GM21737 (cell line): ENCODE measurements at regions not wholly inside any gene's neighbourhood (a gene's known extent, or its start where the extent isn't known, plus 50 kb on each side); places are given as distances from the start of the nearest gene placed in this dataset.
"Not testable (repeated sequence)": the region's sequence is repeated elsewhere in the genome, so short reads cannot be mapped to it uniquely, and the experiment has no call there.

Source experiments
- ATAC-seq: cut with Tn5 transposase; IDR thresholded peaks from one replicate; pipeline ENCODE4 v1.9.1; 2021; ENCODE audit warnings: mild to moderate bottlenecking, moderate library complexity; ENCODE audit not compliant: unreplicated experiment

DNA sequence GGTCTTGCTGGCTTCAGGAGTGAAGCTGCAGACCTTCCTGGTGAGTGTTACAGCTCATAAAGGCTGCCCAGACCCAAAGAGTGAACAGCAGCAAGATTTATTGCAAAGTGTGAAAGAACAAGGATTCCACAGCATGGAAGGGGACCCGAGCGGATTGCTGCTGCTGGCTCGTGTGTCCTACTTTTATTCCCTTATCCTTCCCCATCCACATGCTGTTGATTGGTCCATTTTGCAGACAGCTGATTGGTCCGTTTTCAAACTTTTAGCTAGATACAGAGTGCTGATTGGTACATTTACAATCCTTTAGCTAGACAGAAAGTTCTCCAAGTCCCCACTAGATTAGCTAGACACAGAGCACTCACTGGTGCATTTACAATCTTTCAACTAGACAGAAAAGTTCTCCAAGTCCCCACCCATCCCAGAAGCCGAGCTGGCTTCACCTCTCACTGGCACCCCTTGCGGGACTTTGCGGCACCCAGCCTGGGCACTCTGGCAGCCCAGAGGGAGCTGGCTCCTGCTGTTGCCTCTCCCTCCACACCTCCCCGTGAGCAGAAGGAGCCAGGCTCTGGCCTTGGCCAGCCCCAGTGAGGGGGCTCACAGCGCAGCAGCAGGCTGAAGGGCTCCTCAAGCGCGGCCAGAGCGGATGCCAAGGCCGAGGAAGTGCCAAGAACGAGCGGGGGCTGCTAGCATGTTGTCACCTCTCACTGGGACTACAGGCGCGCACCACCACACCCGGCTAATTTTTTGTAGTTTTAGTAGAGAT is 369.6 kb upstream of the POT1 start:
- no peak for ATAC-seq

DNA sequence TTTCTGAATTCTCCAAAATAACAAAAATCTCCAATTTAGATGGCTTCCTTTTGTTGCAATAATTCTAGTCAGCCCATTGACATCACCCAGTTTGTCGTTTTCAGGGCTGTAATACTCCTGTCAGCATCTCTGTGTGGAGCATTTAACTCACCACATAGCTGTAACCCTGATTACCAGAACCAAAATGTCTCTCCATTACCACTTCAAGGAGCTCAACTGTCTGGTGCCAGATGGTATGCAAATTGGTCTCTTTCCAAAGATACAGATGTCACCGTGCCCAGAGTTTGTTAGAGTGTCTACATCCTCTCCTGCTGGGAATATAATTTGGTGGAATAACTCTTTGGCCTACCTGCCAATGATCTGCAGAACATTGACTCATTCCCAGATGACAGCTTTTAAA is 350.3 kb upstream of the POT1 start:
- ATAC-seq = no peak

DNA sequence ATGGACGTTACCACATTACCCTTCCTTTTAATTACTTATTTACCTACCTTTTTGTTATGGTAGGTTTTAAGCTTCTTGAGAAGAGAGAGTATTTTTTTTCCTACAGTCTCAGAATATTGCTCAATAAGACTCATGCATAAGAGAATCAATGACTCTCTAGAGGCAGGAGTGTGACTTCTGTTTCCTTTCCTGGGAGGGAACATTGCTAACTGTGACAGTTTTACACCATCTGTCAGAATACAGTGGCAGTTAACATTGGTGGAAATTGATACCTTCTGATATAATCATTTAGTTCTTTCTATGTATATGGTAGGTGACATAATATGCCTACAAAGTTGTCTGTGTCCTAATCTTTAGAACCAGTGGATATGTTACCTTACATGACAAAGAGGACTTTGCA is 348.7 kb upstream of the POT1 start:
- no peak for ATAC-seq

DNA sequence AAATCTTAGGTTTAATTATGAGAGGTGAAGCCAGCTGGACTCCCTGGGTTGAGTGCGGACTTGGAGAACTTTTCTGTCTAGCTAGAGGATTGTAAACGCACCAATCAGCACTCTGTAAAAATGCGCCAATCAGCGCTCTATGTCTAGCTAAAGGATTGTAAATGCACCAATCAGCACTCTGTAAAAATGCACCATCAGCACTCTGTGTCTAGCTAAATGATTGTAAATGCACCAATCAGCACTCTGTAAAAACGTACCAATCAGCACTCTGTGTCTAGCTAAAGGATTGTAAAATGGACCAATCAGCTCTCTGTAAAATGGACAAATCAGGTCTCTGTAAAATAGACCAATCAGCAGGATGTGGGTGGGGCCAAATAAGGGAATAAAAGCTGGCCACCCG is 345.1 kb upstream of the POT1 start:
- not testable (repeated sequence) for ATAC-seq

DNA sequence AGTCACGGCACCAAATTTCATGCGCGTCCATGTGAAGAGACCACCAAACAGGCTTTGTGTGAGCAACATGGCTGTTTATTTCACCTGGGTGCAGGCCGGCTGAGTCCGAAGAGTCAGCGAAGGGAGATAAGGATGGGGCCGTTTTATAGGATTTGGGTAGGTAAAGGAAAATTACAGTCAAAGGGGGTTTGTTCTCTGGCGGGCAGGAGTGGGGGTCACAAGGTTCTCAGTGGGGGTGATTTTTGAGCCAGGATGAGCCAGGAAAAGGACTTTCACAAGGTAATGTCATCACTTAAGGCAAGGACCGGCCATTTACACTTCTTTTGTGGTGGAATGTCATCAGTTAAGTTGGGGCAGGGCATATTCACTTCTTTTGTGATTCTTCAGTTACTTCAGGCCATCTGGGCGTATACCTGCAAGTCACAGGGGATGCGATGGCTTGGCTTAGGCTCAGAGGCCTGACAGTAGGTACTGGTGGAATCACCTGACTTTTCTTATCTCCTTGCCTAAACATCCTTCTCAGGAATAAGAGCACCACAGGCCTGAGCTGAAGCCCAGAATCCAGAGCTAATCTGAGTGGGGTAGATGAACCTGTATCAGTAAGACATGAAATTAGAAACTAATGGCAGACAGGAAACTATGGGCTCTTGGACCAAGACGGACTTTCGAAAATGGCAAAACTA is 334.7 kb upstream of the POT1 start:
- not testable (repeated sequence) for ATAC-seq

DNA sequence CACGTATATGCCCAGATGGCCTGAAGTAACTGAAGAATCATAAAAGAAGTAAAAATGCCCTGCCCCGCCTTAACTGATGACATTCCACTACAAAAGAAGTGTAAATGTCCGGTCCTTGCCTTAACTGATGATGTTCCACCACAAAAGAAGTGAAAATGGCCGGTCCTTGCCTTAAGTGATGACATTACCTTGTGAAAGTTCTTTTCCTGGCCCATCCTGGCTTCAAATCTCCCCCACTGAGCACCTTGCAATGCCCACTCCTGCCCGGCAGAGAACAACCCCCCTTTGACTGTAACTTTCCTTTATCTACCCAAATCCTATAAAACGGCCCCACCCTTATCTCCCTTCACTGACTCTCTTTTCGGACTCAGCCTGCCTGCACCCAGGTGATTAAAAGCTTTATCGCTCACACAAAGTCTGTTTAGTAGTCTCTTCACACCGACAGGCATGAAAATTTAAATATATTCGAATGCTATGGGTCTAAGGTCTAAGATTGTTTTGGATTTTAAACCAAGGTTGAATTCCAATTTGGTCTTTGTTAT is 329.3 kb upstream of the POT1 start:
- ATAC-seq = not testable (repeated sequence)

DNA sequence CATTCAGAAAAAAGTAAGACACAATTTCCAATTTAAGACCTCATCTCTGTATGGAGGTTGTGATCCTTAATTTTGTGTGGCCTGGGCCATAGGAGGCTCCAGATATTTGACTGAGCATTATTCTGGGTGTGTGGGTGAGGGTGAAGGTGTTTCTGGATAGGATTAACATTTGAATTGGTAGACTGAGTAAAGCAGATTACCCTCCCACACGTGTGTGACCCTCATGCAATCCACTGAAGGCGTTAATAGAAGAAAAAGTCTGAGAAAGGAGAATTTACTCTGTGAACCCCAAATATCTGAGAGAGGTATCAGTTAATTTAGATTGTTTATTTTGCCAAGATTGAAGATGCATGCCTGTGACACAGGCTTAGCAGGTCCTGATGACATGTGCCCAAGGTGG is 328.0 kb upstream of the POT1 start:
- no peak for ATAC-seq

DNA sequence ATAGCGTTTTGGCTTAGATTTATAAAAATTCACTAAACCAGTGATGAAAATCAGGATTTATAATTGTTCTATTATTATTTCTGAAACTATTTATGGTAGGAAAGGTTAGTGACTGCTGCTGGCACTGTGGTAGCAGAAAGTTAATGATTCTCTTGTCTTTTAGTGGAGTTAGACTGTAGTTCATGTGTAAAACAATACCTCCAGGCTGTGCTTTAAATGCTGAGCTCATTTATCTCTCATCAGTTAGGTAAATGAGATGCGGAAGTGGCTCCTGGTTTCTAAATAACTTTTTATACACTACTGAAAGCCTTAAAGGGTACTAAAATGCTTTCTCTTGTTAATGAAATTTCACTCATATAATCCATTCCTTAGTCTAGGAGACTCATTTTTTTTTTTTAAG is 326.8 kb upstream of the POT1 start:
- ATAC-seq = no peak

DNA sequence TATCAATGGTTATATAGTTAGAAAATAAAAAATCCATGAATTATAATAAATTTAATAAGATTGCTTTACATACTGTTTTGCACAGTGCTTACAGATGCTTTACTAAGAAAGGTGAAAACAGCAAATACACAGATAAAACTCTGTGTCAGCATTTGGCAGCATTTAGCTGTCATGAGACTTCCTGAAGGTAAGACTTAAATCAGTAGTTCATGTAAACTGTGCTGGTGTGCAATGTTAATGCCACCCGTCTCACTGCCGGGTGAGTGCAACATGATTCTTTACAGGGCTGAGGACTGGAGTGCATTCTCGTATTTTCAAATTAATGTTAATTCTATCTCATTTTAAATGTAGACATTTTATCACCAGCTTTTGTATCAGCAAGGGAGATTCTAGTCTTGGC is 326.2 kb upstream of the POT1 start:
- no peak for ATAC-seq

DNA sequence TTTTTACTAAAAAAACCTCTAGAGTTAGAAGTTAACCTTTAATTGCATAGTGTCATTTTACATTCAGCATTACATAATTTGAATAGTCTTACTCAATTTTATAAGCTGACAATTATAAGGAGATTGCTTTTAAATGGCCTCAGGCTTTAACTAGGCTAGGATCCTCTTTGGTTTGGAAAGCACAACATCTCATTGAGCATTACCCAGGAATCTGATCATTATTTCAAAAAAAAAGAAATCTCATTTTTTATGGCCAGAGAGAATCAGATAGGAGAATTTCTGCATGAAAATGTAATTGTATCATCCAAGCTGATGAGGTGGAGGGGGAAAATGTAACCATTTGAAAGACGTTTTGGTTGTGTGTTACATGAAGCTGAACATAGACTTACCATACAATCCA is 324.9 kb upstream of the POT1 start:
- ATAC-seq = no peak

DNA sequence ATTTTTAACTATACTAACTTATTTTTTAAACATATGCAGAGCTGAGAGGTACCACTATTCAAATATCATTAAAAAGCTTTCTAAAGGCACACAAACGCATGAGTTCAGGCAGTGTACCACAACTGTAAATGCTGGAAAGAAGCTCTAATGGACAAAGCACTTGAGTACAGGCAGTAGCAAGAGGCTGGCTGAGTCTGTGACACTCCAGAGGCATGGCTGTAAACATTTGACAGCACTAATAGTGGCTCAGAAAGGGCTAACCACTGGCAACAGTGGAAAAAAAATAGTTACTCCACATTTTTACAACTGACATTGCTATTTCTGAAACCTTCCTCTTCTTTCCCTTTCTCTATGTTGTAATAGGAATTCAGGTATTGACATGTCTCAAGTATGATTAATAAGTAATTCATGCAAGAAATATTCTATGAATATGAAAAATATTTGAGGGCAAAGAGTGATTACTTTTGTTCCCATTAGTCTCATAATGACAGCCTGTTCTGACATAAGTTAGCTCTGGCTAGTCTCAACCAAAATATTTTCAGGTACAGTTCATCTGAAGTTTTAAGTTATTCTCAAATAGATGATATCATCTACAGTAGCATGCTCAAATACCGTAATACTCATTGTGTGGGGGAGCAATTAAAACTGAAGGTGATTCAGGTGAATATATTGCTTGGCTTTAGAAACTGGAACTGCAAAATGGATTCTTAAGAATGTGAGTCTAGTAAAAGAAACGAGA is 324.0 kb upstream of the POT1 start:
- no peak for ATAC-seq

DNA sequence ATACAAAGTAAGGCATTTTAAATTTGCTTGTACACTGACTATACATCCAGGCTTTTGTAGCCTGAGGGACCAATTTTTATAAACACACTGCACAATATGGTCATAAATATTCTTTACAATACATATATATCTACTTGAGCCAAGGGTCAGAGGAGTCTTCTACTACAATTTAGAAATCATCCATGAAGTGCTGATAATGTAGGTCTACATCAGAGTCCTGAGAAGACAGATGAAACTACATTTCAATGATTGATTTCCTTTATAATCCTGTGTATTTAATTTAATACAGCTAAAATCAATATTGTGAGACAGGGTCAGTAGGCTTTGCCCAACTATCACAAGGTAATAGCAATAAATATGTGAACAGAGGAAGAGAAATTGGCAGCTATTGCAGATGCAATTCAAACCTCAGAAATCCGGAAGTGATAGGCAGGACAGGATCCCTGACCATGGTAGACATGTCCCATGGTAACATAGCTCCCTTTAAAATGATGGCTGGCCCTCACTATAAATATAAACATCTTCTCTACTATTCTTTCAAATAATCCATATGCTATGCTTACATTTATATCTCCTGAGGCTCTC is 318.0 kb upstream of the POT1 start:
- no peak for ATAC-seq

DNA sequence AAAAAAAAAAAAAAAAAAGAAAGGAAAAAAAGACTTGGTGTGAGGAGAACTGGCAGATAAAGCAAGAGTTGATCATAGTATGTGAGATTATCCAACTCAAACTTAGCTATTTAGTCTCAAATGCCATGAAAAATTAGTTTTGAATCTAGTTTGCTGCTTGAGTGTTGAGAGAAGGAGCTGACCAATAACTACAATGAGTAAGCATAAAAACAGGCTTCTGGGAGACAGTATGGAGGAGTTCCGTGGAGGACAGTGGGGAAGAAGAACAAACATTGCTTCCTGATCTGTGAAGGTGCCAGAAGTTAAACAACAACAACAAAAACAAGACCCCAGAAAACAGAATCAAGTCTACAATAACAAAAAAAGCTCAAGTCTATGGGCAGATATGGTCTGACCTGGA is 317.1 kb upstream of the POT1 start:
- no peak for ATAC-seq

DNA sequence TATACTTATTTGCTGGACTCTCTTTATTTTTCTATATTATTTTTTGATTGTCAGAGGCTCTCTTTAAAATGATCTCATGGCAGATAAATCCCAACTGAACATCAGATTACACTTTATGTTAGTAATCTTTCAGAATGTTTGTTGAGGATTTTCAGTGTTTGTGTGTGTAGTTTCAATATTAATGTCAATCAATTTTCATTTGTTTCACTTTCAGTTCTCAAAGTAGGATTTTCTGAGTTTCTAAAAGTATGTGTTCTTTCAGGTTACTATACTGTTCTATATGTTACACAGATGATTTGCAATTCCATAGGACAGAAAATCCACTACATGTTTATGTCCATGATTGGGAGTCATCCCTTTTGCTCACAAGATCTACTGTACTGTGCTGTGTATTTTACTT is 311.9 kb upstream of the POT1 start:
- no peak for ATAC-seq

DNA sequence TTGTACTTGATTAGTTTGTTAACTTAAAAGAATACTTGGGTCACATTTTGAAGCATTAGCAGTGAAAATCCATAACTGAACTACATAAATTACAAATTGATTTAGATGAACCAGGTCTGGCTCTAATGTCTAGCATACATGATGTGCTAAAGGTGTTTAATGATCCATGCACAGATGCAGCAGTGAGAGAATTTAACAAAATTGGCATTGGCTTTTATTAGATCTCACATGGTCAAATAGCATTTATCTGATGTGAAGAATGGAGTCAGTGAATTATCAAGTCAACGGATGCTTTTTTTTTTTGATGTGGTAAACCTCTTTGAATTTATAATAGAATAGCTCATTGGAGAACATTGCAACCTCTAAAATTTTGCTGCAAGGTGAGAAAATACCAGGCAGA is 293.0 kb upstream of the POT1 start:
- no peak for ATAC-seq

DNA sequence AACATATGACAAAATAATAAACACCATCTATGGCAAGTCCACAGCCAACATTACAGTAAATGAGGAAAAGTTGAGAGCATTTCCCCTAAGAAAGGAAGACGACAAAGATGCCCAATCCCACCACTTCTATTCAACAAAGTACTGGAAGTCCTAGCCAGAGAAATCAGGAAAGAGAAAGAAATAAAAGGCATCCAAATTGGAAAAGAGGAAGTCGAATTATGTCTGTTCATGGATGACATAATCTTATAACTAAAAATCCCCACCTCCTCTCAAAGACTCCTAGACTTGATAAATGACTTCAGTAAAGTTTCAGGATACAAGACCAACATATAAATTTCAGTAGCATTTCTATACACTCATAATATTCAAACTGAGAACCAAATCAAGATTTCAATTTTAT is 288.5 kb upstream of the POT1 start:
- no peak for ATAC-seq

DNA sequence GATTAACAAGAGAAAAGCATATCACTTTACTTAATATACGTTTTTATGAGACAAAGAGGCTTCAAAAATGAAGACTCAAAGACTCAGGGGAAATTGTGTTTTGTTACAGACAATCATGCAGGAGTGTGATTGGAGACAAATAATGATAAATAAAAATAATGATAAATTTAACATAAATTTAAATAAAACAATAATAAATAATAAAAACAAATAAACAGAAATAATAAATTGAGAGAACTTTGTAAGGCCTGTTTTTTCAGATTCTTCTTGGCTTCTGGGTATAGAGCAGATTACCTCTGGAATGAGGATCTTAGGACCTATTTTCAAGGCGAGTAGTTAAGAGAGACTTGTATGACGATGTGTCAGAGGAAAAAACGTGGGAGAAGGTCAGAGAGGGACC is 271.4 kb upstream of the POT1 start:
- no peak for ATAC-seq

DNA sequence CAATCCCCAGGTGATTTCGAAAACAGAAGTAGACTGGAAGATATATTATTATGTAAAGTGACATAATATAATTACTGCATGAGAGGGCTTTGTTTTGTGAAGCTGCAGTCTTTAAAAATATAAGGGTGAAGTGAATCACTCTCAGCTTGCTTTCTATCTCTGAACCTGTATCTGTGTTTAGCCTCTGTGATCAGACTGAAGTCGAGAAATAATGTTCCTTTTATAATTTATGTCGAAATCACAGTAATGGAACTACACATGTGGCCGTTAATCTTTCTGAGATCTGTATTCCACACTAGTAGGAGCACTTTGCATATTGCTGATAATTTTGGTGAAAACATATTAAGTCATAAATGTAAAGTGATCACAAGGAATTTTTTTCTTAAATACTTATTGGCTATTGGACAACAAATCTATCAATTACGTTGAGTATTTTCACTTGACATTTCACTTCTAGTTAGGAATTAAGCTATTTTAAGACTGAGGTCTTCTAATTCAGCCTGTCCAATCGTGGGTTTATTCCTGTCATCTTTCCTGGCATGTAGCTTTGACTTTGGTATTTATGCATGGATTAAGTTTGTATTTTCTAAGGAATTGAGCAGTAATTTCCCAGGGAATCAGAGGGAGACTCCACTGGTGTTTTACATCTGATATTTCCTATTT is 268.2 kb upstream of the POT1 start:
- ATAC-seq = no peak

DNA sequence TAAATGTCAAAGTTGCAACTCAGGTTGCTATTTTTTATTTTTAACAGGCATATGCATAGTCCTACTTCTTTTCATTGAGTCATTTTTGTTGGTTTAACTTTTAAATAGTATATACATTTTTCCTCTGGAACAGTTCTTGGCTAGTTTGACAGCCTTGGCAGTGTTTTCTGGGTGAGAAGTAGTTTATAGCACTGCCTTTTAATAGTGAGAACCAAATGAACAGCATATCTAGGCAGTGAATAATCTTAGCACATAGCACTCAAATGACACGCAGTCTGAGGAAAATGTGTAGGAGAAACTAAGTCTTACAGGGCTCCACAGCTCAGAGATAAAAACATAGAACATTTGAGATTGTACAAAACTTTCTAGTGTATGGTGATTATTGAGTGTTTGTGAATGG is 265.5 kb upstream of the POT1 start:
- no peak for ATAC-seq

DNA sequence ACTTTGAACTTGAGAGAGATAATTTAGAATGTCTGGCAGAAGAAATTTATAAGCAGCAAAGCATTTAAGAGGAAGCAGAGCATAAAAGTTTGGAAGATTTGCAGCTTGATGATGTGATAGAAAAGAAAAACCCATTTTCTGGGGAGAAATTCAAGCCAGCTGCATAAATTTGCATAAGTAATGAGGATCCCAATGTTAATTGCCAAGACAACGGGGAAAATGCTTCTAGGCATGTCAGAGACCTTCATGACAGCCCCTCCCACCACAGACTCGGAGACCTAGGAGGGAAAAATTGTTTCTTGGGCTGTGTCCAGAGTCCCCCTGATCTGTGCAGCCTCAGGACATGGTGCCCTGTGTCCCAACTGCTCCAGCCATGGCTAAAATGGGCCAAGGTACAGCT is 263.6 kb upstream of the POT1 start:
- no peak for ATAC-seq

DNA sequence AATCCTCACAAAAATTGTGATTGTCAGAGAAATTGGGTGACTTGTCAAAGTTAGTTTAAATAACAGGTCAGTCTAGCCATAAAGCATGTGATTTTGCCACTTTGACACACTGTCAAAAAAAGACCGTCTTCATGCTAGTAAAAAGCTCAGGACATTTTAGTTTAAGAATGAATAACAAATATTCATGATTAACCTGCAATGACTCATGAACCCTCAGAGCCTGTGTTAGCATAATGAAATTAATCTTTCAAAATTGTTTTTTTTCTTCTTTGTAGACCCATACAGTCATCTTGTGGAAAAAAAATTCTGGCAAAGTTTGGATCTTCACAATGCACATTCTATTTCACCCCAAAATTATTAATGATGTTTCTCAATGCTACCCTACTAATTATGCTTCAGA is 255.2 kb upstream of the POT1 start:
- ATAC-seq = no peak
